Islet of Langerhans (tissue), 1 donor: ENCODE measurements at regions not wholly inside any gene's neighbourhood (a gene's known extent, or its start where the extent isn't known, plus 50 kb on each side); places are given as distances from the start of the nearest gene placed in this dataset.
A peak's percentile ranks its signal among the peaks of the same experiment; 100 is the strongest.

ENCODE experiments used
- FAIRE-seq: peaks from one replicate; lab custom pipeline; 2011; peaks lifted over from hg19 to GRCh38; lab: Jason Lieb, UNC

DNA sequence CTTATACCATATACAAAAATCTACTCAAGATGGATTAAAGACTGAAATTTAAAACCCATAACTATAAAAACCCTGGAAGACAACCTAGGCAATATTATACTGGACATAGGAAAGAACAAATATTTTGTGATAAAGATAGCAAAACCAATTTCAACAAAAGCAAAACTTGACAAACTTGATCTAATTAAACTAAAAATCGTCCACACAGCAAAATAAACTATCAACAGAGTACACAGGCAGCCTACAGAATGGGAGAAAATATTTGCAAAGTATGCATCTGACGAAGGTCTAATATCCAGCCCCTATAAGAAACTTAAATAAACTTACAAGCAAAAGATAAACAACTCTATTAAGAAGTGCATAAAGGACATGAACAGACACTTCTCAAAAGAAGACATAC, 240.1 kb downstream of the HGF start:
- no peak for FAIRE-seq

DNA sequence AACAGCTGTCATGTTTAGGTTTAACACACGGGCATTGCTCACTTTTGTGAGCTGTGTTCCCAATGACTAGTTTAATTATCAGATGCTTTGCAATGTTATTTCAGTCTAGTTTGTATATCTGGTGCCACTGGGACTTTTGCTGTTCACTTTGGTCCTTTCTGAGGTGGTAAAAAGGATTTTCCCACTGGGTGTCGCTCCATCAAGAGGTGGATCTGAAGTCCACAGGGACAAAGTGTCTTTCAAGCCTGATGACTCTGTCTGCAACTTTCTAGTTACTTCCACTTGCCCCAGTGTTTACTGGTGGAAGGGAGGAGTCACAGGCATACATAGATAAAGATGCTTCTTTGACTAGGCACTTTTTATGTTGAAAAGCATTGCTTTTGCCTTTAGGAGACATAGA, 242.2 kb downstream of the HGF start:
- no peak for FAIRE-seq

DNA sequence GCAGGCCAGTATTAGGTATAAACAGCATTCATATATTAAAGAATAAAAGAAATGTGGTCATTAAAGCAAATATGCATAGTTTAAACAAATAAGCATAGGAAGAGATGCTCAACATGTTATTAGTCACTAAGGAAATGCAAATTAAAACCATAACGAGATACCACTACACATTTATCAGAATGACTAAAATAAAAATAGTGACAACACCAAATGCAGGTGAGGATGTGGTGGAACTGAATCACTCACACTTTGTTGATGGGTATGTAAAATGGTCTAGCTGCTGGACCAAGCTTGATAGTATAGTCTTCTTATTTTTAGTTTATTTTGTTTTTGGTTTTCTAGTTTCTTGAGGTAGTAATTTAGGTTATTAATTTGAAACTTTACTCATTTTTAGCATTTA, 242.9 kb downstream of the HGF start:
- FAIRE-seq = no peak

DNA sequence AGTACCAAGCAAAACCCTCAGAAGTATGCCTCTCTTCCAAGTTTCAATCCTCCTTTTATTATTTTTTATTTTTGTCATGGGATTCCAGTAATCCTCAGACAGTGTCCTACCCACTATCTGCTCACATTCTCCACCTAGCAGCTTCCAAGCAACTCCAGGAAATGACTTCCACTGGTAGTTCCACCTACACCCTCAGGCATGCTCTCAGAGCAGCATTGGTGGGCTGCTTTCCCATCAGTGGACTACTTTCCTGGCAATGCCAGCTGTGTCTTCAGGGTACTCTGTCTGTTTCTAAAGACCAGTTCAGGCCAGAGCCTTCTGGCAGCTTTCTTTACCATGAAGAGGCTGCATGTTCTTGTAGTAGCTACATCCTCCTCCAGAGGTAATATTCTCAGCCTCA, 244.0 kb downstream of the HGF start:
- FAIRE-seq = no peak

DNA sequence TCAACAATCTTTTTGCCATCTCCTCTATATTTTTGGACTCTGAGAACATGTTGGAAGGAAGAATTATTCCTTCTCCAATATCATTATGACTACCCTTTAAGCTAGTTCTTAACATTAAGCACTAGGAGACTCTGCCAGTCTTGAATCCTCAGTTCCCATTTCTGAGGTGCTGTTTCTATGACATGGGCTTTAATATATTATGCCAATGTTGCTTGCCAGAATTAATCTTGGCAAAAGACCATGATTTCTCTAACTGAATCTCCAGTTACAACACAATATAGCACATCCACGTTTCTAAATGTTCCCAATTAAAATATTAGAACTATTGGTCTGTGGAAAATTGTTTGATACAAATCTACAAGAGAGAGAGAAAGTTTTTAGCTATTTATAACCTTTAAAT, 250.0 kb downstream of the HGF start:
- no peak for FAIRE-seq

DNA sequence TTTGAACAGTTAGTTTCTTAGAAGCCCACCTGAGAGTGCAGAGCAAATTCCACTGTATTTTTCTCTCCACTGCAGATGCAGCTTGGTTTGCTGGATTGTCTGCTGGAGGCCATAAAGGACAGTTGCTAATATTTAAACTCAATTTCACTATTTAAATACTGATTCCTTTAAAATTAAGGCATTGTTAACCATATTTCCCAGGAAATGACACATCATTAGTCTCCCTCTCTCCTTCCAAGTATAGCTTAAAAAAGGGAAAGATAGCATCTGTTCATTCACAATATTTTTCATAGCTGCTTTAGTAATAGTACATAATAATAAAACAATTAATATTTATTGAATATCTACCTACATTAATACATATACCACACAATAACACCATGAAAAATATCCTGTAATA, 252.9 kb downstream of the HGF start:
- FAIRE-seq = no peak

DNA sequence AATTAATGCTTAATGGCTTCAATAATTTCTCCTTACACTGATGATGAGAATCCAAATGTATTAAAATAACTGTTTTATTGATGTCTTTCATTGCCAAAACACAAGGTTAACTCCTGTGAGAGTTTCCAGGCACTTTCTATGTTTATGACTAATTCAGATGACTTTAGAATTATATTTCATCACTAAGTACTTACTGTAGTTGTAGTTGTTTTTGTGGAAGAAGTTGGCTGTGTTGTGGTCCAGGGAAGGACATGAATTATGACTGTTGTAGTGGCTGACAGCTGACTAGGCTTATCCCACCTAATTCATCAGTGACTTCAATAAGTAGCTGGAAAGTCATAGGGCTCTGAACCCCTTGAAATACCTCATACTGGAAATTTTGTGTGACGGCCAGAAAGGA, 254.8 kb downstream of the HGF start:
- FAIRE-seq = no peak

DNA sequence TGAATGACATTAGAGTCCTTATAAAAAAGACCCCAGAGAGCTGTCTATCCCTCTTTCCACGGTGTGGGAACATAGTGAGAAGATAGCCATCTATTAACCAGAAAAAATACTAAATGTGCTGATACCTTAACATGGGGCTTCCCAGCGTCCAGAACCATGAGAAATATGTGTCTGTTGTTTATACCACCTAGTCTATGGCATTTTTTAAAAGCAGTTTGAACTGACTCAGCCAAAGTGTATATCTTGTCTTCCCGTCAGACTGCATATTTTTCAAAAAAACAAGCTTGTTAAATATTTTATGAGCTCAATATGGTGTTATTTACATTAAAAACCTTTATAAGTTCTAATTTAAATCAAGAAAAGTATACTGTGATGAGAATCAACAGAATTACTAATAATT, 255.3 kb downstream of the HGF start:
- FAIRE-seq = no peak

DNA sequence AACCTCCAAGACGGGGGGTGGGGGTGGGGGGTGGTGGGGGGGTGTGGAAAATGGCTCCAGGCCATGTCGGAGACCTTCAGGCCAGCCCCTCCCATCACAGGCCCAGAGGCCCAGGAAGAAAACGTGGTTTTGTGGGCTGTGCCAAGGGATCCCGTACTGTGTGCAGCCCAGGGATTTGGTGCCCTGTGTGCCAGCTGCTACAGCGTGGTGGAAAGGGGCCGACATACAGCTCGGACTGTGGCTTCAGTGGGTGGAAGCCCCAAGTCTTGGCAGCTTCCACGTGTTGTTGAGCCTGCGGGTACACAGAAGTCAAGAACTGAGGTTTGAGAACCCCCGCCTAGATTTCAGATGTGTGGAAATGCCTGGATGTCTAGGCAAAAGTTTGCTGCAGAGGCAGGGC, 259.7 kb downstream of the HGF start:
- no peak for FAIRE-seq

DNA sequence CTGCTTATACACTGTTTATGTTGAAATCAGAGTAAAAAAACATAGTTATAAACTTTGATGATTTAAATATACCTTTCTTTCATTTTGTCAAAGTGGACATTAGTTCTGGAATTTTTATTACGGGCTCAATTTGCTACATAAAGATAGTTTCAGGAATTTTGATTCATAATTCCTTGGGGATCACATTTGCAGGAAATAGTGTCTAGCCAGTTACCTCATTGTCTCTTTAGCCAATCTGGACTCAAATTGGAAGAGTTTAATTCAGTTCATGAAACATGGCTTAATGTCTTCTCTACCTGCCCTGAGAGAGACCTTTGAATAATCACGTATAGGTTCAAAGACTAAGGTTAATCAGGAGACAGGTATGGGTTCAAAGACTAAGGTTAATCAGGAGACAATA, 262.6 kb downstream of the HGF start:
- FAIRE-seq = no peak

DNA sequence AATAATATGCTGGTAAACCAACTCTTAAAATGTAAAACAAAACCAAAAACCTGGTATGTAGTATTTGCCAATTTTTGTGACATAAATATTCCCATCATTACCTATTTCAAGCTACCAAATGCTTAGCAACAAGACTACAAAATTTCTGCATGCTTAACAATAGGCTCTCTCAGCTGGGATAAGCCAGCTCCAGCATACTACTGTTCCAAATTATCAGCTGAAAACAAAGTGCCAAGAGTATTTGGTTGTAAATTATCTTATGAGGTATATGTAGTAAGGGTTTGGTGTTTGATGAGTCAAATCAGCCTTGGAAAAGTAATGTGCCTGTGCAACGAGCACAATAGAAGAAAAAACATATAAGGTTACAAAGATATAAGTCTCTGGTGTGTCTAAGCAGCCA, 263.2 kb downstream of the HGF start:
- FAIRE-seq = no peak

DNA sequence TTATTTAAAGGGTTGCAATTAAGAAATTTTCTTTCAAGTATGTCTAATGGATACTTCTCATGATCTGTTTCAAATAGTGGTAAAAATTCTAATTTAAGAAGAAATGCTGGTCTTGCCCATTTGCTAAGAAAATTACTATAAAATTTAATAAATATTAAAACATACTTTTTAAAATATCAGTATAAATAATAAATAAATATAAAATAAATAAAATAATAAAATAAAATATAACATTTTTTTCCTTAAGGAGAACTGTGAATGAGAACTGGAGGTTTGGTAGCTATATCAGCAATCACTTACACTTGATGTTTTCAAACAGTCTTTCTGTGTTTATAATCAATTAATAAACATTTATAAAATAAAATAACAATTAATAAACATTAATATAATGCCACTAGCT, 266.1 kb downstream of the HGF start:
- FAIRE-seq = peak; percentile 43

DNA sequence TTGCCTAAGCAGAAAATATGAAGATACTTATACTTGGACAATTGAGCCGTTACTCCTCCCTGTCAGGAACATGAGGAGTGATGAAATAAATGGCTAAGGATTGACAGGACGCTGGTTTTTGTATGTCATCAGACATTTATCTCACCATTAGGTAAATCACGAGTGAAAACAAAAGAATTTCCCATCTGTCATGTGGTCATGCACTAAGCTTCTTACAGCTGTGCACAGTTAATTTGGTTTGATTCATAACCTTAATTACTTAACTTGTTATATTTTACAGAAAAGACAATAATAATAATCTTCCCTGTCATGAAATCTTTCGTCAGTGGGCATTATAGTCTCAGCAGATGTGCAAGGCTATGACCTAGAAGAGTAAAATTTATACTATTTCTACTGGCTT, 266.5 kb downstream of the HGF start:
- FAIRE-seq = no peak

DNA sequence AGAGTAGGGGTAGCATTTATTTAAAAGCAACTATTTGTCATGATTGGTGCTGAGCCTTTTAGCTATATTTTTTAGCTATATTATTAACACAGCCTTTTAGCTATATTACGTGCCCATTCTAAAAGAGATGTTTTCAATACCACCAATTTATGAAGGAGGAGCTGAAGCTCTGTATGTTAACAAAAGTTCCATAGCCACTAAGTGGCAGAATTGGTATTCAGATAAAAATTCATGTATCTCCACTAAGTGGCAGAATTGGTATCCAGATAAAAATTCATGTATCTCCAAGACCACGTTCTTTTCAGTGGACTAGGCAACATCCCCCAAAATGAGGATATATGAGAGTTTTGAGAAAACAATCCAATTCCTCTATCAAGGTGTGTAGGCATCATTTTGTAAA, 268.6 kb downstream of the HGF start:
- no peak for FAIRE-seq

DNA sequence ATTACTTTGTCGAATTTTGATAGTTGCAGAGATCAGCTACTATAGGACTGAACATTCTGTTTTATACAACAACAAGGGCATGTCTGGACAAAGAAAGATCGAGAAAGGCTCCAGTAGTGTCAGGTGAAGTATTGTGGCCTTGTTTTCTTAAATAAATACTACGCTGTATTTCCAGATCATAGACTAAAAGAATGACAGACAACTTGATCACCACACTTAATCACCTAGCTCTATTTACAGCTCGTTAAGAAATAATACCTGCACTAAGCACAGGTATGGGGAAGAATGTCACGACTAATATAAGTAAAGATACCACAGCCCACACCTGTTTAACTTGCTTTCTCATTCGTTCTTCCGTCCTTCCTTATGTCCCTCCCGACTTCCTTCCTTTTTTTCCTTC, 269.2 kb downstream of the HGF start:
- no peak for FAIRE-seq

DNA sequence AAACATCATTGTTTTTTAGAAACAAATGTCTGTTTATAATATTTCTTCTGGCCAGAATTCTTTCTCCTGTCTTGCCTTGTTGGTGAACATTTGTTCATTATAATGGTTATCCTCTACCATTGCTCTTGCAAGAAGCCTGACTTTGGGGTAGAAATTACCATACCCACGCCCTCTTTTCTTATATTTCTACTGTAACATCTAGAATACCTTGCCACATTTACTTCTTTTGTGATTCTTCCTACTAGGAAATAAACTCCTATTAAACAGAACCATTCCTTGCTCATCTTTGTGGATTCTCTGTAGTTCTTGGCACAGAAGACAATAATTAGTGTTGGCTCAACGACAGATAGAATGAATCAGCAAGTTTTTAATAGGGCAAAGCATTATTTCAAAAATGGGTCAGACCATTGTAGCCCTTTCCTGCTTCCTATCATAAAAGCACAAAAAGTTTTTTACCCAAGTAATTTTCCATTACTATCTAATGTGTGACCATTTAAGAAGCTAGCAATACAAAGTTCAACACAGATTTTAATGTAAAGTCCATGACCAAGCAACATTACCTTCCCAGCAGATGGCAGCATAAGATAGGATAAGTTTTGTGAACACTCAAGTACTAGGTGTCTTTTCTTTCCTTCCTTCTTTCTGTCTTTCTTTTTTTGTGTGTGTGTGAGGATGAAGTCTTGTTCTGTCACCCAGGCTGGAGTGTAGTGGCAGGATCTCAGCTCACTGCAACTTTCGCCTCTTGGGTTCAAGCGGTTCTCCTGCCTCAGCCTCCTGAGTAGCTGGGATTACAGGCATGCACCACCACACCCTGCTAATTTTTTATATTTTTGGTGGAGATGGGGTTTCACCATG, 270.4 kb downstream of the HGF start:
- peak; percentile 99 for FAIRE-seq

DNA sequence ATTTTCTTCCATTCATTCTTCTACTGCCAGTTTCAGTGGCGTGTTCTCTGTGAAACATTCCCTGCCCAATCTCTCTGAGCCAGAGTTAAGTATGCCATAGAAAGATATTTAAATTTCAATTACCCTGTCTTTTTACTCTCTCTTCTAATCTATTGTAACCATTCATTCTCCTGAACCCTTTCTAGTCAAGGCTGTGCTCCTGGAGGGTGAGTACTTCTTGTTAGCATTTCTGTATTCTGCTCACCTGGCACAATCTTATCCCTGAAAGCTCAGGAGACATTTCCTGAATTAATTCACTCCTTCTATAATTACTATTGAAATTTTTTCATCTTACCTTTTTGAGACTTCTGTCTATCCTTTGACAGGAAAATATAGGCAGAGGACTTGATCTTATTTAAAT, 271.7 kb downstream of the HGF start:
- FAIRE-seq = no peak

DNA sequence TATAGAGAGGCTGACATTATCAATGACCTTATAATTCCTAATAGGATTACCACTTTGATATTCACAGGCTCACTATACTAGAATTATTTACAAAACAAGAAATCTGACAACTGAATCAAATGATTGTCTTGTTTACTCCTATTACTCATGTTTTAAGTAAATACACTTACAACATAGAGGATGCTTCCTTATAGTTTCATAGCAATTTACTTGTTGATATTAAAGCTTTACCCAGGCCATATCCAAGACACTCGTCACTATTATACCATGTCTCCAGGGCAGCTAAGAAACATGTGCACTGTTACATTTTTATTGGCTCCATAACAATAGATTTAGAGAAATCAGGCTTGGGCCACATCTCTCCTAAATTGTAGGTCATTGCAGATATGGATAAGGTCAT, 276.9 kb downstream of the HGF start:
- no peak for FAIRE-seq

DNA sequence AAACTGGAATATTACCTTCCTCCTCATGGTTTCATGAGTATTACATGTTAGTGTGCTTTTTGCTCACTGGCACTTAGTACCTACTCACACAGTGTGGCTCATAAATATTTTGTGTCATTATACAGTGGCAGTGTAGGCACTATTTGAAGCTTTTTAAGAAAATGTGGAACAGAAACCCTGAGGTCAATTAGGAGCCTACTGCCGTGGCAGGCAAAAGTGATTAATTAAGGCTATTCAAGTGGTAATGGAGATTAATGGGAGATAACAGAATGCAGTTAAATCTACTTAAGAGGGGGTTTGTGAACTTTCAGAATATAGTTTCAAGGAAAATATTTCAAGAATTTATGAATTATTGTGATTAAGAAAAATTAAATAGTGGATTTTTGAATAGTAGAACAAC, 277.6 kb downstream of the HGF start:
- no peak for FAIRE-seq

DNA sequence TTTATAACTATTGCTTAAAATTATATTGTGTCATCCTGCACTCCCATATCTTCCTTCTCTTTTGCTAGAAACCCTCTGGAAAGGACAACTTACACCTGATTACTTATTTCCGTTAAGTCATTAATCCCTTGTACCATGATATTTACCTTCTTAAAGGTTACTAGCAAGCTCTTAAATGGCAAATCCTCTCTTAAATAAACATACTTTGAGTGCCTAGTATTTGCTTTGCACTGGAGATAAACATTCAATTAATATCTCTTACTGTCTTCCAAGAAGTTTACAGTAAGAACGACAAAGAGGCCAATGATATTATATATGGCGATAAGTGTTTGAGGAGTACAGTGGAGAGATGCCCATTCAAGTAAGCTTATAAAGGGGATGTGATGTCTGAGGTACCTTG, 278.3 kb downstream of the HGF start:
- peak; percentile 24 for FAIRE-seq

DNA sequence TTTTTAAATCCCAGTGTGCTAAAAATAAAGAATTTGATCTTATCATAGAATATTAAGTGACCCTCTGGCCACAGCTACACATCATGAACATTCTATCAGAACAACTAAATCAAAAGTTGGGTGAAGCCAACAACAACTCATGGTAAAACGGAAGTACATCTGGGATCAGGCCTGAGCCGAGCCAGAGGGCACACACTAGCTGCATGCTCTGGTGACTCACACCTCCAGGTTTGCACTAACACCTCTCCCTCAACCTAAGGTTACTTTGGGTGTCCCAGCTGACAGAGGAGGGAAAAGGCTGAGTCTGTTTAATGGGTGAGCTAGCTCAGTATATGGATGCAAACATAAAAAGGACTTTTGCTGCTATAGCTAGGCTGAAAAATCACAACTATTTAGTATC, 281.6 kb downstream of the HGF start:
- no peak for FAIRE-seq

DNA sequence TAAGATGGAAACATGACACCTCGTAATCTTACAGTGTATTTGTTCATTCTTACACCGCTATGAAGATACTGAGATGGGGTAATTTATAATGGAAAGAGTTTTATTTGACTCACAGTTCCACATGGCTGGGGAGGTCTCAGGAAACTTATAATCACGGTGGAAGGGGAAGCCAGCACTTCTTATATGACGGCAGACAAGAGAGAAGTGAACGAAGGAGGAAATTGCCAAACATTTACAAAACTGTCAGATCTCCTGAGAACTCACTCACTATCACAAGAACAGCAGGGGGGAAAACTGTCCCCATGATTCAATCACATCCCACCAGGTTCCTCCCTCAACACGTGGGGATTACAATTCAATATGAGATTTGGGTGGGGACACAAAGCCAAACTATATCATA, 282.3 kb downstream of the HGF start:
- FAIRE-seq = no peak

DNA sequence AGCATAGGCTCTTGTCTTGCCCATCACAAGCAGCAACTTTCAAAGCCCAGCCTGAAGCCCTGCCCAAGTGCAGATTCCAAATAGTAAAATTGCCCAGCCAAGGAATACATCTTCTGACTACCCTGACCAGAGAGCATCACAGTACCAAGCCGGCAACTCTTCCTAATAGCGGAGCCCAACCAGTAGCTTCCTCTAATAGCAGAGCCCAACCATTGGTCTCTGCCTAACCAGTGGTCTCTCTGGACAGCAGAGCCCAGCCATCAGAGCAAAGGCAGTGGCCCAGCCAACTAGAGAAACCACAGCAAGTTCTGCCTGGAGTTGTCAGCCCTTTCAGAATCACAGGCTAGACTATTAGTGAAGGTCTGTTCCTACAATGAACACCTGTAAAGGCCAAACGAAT, 285.6 kb downstream of the HGF start:
- no peak for FAIRE-seq

DNA sequence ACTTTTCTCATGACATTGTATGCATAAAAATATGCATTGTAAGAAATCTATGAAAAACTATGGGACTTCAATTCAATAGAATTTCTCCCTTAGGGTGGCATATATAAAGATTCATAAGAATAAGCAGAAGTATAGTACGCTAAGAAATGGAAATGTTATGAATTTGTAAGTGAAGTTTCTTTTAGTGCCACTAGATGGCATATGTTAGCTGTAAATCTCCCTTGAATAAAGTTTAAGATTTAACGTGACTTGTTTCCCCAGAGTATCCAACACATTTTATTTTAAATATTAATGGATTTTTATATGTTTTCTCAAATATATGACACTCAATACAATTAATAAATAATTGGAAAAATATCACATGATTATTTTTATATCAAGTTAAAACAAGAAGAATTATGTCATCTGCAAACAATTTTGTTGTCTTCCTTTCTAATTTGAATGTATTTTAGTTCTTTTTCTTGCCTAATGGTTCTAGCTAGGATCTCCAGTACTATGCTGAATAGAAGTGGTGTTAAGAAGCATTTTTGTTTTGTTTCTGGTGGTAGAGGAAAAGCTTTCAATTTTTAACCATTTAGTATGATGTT, 287.2 kb downstream of the HGF start:
- FAIRE-seq = peak; percentile 91
